SKM-1 (cell line): ENCODE measurements at regions not wholly inside any gene's neighbourhood (a gene's known extent, or its start where the extent isn't known, plus 50 kb on each side); places are given as distances from the start of the nearest gene placed in this dataset.

Experiments
- DNase-seq: peaks from one replicate; lab custom pipeline; 2025; ENCODE audit not compliant: unreplicated experiment; lab: John Stamatoyannopoulos, UW

- no peak for DNase-seq
These were observed 124.4 kb upstream of the P2RY1 start for GRCh38 chr3:152710549-152710948.

- DNase-seq: no peak
These were observed 120.9 kb upstream of the P2RY1 start for GRCh38 chr3:152713989-152714388.

- DNase-seq: no peak
These were observed 120.4 kb upstream of the P2RY1 start for GRCh38 chr3:152714507-152714906.

DNA sequence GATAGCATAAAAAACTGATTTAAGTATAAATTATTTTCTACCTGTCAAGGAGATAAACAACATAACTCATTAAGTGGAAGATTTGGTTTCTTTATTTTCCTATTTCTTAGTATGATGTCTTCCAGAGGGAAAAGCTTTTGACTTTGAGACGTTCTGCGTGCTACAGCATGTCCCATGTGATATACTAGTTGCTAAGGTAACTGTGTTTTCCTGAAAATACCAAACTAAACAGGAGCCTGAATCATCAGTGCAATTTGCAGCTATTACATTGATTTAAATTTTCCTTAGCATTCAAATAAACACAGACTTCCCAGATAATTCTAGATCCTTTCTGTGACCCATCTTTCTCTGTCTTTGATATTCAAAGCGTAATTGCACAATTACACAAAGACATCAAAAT, 117.7 kb upstream of the P2RY1 start:
- no peak for DNase-seq

- no peak for DNase-seq
These were observed 116.1 kb upstream of the P2RY1 start for GRCh38 chr3:152718810-152719209.

GRCh38 chr3:152719264-152719663, 115.7 kb upstream of the P2RY1 start:
- DNase-seq: peak; percentile 6

- DNase-seq: no peak
These were observed 113.8 kb upstream of the P2RY1 start for GRCh38 chr3:152720951-152721718.

GRCh38 chr3:152724270-152724669, 110.7 kb upstream of the P2RY1 start:
- DNase-seq: no peak

- DNase-seq: no peak
These were observed 106.5 kb upstream of the P2RY1 start for GRCh38 chr3:152728231-152728980.

DNA sequence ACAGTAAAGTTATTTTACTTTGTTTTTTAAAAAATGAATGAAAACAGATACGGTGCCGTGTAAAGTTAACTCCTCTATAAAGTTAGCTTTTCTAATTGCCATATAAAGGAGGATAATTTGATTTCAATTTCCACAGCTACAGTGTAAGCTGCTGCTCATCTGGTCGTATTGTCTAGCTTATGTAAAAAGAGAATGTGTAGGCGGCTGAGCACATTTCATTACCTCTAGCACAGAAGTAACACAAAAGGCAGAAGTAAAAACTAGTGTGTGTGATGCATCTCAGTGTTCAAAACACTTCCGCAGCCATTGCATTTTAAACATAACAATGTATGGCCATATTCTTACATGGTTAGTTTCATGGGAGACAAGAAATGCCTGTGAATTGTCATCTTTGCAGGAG, 105.0 kb upstream of the P2RY1 start:
- DNase-seq: no peak

GRCh38 chr3:152731511-152731910, 103.4 kb upstream of the P2RY1 start:
- DNase-seq: no peak

DNA sequence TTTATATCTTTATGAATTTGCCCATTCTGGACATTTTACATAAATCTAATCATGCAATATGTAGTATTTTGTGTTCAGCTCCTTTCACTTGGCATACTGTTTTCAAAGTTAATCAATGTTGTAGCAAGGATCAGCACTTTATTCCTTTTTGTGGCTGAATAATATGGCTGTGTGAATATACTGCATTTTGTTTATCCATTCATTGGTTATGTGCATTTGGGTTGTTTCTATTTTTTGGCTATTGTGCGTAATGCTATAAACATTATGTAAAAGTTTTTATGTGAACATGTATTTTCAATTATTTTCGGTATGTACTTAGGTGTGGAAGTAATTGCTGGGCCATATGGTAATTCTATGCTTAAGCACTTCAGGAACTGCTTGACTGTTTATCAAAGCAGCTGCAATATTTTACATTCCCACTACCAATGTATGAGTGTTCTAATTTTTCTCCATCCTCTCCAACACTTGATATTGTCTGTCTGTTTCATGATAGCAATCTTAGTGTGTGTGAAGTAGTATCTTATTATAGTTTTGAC, 101.3 kb upstream of the P2RY1 start:
- DNase-seq: no peak

DNA sequence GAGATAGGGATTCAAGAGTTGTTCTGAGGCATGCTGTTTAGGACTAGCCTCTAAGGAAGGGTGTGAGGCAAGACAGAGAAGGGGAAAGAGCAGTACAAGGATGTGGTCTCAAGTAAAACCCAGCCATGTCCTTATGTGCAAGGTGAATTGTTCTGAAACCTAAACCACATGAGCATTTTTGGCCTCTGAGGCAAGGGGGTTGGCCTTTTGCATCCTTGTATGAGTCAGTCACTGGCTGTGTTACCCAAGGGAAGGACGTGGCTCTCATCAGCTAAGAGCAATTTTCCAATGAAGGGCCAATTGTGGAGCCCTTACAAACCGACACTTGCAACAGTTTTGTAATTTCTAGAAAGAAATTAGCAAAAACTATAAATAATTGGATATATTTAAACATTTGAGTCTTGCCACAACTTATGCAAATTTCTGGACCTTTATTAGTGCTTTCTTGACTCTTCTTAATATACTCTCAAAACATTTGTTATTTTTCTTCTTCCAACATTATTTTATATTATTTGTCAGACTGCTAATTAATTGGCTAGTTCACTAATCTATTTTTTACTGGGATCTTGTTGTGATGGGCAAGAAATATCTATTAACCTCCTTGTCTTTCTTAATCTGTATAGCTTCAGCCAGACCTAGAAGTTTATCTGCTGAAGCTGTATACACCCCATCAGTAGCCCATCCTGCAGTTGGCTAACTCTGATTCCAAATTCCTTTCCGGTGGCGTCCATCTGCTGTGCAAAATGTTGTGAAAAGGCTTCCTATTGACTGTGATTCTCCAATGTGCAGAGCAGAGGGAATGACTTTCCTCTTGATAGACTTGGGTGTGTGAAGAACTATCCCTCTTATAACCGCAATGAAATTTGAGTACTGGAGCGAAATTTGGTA, 97.7 kb upstream of the P2RY1 start:
- peak; percentile 47 for DNase-seq

- no peak for DNase-seq
These were observed 96.3 kb upstream of the P2RY1 start for GRCh38 chr3:152738656-152739055.

DNA sequence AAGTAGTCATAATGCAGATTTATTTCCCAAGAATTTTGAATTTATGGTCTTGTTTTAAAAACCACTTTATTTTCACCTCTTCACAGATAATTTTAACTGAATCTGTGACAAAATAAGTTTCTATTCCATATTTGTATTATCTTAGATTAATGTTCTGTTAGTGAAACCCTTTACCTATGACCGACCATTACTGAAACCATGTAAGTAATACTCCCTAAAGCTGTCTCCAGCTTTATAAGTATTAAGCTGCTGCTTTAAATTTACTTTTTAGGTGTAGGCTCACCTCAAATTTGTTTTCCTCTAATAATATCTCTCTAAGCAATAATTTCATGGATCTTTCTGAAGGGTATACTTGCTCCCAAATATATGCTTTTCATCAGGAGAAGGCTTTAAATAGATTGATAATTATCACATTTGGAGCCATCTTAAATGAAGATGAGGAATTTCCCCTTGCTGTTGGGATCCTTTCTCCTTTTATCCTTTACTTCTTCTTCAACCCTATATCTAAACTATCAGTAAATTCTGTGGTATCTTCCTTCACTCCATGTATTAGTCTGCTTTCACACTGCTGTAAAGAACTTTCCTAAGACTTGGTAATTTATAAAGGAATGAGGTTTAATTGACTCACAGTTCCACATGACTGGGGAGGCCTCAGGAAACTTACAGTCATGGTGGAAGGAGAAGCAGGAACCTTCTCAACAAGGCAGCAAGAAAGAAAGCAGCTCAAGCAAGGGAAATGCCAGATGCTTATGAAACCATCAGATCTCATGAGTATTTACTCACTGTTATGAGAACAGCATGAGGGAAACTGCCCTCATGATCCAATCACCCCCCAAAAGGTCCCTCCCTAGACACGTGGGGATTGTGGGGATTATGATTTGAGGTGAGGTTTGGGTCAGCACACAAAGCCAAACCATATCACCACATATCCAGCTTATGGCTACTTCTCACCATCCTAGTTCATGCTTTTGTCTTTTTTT, 92.3 kb upstream of the P2RY1 start:
- DNase-seq: no peak

GRCh38 chr3:152745646-152746045, 89.3 kb upstream of the P2RY1 start:
- DNase-seq: no peak

GRCh38 chr3:152754303-152754702, 80.6 kb upstream of the P2RY1 start:
- no peak for DNase-seq

DNA sequence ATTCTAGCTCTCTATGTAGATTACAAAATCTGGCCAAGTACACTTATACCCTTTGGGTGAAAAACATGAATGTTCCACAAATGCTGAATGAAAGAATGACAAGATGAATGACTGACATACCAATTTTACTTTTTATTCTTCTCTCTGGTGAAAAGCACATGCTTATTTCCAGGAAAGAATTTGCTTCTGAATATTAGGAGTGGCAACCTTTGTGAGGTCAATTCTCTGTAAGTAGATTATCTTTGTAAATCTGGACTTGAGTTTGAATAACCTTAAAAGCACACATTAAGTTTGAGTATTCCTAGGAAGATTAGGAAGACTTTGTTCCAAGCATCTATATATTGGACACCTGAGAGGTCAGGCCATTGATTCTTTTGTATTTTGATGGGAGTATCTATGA, 78.1 kb upstream of the P2RY1 start:
- DNase-seq: no peak

DNA sequence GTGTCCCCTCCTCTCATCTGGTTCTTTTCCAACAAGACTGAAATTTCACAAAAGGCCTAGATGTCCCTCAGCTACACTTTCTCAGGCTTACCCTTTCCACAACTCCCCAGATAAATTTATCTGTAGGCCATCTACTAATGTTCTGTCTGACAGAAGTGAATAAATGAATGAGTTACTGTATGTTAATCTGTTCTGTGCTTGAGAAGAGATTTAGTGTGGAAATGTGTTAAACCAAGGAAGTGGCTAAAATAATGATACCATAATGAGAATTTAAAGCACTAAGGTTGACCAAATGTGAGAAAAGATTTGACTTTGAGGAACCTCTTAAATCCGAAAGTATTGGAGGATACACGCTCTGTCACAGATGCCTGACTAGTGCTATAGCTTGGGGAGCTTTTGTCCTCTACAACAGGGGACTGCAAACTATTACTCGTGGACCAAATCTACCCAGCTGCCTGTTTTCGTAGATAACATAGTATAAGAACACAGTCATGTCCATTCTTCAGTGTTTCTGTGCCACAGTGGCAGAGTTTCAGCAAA, 74.8 kb upstream of the P2RY1 start:
- no peak for DNase-seq

GRCh38 chr3:152760591-152760990, 74.3 kb upstream of the P2RY1 start:
- no peak for DNase-seq
